SK-N-DZ (cell line): ENCODE measurements at regions not wholly inside any gene's neighbourhood (a gene's known extent, or its start where the extent isn't known, plus 50 kb on each side); places are given as distances from the start of the nearest gene placed in this dataset.
"Not testable (repeated sequence)": the region's sequence is repeated elsewhere in the genome, so short reads cannot be mapped to it uniquely, and the experiment has no call there.

Experiments
- DNase-seq: peaks from one replicate; pipeline ENCODE4 v3.0.0-alpha.2; 2015; ENCODE audit warnings: low spot score

- DNase-seq, result no peak
These were observed 154.5 kb upstream of the CLEC14A start for GRCh38 chr14:38410442-38410841.

DNA sequence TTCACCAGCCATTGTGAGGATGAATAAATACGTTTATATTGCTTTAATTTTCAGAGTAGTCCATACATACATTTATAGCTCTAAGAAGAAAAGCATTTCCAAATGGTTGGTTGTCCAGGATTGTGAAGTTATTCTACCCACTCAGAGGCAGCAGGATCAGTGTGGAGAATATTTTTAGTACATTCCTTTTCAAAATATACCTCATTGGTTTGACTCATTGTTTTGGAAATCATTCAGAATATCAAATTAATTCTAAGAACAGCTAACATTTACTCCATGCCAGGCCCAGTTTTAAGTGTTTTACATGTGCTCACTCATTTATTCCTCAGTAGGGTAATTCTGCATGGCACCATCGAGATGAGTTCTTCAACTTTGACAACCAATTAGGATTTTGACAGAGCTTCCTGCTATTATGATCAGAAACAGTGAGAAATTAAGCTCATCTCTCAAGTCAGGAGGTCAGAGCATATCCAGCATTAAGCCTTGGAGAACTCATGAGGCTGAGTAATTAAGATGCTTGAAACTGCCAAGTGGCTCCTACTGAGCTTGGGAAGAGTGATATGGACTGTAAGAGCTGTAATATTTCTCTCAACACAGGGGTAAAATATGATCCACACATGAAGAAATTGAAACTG is 153.3 kb upstream of the CLEC14A start:
- DNase-seq, result no peak

DNA sequence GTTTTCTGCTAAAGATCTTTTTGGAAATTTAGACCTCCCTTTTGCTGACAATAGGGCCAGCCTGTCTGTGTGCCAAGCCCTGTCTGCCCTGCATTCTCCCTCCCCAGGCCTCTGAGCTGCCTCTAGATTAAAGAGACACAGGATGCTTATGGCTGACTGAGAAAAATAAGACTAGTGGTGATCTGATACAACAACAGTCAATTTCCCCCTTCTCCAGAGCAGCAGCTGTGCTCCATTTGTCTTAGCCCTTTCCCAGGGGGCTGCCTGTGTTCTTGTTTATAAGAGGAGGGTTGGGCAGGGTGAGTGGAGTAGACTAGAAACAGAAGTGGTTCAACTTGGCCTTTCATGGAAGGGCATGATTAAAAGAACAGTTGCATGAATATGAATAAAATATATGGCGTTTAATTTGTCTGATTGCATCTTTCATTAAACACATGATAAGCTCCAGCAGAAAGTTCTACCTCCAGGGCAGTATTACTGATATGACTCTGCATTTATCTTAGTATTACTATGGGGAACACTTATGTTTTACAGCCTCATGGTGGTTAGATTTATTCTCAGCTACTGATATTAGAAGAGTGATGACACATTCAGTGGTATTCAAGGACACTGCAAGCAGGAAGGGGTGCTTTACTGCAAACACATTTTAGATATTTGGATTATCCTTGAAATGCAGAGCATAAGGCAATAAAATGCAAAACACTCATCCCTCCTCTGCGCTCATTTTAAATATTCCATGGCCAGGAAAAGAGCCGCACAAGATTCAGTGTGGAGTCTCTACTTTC is 150.2 kb upstream of the CLEC14A start:
- DNase-seq, result no peak

DNA sequence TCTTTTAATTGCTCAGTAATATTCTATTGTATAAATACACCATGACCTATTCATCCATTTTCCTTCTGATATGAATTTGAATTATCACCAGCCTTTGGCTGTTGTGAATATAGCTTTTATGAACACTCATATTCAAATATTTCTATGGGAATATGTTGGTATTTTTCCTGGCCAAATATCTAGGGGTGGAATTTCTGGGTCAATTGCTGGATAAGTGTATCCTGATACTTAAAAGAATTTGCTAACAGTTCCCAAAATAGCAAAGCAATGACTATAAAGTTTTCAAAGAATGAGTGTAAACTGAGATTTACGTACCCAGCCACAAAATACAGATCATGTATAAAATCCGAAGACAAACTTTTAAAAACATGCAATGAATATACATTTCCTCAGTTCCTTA is 148.7 kb upstream of the CLEC14A start:
- DNase-seq, result no peak

DNA sequence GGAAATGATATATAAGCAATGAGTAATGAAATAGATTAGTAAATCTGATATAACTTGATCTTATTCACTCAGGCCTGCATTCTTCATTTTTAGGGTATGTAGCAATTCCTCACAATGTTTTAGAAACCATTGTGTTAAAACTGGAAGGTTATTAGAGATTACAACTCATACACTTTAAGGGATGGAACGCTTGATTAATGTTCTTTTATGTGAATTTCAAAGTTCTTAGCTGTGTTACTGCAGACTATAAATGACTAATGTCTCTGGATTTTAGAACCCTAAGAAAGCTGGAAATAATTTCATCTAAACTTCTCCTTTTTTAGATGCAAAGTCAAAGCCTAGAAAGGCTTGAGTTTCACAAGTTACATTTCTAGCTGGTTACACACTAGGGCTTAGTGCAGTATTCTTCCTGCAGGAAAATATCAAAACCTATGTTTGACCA is 148.2 kb upstream of the CLEC14A start:
- no peak for DNase-seq

DNA sequence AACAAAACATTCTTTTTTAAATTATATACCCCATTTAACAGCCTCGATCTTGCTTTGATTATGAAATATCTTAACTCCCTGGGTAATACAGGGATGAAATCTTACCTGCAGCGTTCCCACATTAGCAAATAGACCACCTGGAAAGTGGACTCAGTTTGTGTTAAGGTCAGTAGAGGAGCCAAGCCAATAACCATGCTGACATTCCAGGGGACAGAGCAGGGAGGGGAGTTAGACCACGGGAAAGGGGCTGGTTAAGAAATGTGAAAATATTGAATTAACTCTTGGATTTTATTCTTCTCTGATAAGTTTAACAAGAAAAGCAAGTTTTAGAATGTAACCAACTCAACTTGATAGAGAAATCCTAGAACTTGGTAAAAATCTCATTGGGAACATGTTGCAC is 144.9 kb upstream of the CLEC14A start:
- no peak for DNase-seq

GRCh38 chr14:38399652-38400051 is 143.8 kb upstream of the CLEC14A start:
- DNase-seq, result no peak

DNA sequence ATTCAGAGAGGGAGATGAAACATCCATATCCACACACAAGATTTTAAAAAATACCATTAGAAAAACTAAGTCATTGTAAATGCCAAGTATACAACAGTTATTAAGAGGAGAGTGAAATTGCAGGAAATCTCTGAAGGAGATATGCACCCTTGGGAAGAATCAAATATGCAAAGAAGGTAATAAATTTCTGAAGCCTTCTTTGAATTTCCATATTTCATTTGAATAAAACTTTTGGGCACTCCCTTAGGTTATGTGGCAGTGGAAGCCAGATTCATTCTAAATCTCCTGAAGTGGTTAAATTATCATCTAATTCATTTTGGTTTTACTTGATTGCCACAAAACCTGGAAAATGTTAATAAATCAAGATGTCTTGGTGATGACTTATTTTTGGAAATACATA is 138.9 kb upstream of the CLEC14A start:
- no peak for DNase-seq

- DNase-seq, result no peak
These were observed 138.2 kb upstream of the CLEC14A start for GRCh38 chr14:38394064-38394463.

GRCh38 chr14:38391334-38391733 is 135.4 kb upstream of the CLEC14A start:
- DNase-seq, result no peak

- DNase-seq, result no peak
These were observed 133.8 kb upstream of the CLEC14A start for GRCh38 chr14:38389681-38390080.

GRCh38 chr14:38387821-38388220 is 131.9 kb upstream of the CLEC14A start:
- DNase-seq, result no peak

DNA sequence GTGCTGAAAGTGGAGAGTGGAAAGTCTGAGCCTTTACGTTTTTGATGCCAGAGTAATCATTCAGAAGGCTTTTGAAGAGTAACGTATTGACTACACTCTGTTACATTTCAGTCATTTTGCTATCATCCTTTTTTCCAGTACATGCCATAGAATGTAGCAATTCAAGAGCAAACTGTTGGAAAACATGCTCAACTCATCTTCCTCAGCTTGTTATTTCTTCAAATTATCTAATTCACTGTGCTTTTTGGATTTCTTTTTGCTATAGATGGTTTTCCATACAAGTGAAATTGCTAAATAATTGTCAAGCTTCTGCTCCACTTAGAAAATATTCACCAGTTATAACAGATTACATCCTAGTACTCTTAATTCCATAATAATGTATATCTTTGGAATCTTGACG is 129.9 kb upstream of the CLEC14A start:
- DNase-seq, result no peak

DNA sequence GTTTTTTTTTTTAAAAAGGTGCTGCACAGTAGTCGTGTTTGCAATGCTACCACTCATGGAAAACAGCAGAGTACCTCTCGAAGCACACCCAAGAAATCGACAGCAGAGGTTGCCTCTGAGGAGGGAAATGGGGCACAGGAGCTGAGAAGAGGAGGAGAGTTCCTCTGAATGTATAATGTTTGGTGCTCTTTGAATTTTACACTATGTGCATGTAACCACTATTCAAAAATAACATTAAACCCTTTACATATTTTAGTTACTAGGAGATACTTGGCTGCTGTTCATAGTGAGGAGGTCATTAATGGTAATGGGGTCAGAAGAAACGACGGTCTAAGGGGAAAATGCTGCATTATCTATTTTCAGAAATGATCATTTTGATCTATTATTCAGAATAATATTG is 129.4 kb upstream of the CLEC14A start:
- no peak for DNase-seq

DNA sequence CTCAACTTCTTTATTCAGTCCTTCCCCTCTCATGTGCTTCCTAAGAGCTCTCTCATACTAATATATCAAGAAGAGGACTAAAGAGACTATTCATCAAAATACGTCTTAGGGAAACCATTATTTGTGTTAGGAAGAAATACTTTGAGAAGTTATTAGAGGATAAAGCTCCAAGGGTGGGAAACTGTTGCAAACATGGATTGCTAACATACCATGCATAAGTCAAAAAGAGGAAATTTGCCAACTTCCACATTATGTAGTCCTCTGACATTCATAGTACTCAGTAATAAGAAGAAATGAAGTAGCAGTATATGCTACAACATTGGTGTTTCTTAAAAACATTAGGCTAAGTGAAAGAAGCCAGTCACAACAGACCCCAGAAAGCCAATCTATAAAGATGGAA is 128.8 kb upstream of the CLEC14A start:
- no peak for DNase-seq

GRCh38 chr14:38367922-38368321 is 112.0 kb upstream of the CLEC14A start:
- no peak for DNase-seq

DNA sequence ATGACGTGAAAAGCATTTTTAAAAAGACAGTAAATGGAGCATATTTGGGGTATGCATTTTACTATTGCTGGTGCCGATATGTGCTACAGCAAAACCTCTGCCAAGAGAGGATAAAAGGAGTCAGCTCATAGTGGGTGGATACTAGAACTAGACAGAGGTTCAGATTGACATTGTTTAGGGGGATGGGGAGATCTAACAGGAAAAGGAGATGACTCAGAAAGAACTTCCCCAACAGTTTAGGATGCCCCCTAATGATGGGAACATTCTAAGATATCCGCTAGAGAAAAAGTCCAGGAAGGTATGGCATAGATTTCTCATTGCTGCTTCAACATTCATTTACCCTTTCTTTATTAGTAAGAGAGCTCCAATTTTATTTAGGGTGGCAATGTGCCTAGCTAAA is 110.5 kb upstream of the CLEC14A start:
- DNase-seq, result no peak

DNA sequence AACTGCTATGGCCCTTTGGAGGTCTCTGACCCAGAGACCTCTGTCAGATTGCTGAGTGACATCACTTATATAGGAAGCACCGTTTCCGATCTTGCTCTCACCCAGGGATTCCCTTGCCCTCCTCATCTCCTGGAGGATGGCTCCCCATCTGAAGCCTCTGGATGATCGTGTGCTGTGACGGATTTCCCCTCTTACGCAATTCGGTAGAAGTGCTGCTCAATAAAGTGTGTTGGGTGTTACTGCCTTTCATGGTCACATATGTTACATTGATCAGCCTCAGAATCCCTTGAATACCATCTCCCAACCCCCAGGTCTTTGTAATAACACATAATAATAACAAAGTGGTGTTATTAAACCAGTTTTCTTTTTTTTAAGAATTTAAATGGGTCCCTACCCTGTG is 107.3 kb upstream of the CLEC14A start:
- no peak for DNase-seq

DNA sequence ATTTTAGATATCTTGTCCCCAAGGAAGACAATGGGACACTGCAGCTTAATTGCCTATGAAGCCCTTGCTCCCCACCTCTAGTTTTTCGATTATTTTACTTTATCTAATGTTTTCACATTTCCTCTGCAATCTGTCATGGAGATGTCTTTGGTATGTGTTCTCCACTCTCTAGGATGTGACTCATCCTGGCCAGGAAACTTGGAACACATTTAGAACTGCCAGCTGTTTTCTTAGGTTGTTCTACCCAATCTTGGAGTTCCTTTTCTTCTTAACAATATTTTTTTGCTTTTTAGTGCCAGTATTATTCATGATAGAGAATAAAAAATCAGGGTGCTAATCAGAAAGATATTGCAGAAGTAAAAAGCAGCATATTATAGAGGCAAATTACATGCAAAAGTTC is 101.7 kb upstream of the CLEC14A start:
- no peak for DNase-seq

DNA sequence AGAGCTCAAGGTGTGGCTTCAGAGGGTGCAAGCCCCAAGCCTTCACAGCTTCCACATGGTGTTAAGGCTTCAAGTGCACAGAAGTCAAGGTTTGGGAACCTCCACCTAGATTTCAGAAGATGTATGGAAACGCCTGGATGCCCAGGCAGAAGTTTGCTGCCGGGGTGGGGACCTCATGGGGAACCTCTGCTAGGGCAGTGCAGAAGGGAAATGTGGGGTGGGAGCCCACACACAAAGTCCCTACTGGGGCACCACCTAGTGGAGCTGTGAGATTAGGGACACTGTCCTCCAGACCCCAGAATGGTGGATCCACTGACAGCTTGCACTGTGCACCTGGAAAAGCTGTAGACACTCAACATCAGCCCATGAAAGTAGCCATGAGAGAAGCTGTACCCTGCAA is 99.6 kb upstream of the CLEC14A start:
- DNase-seq, result not testable (repeated sequence)

DNA sequence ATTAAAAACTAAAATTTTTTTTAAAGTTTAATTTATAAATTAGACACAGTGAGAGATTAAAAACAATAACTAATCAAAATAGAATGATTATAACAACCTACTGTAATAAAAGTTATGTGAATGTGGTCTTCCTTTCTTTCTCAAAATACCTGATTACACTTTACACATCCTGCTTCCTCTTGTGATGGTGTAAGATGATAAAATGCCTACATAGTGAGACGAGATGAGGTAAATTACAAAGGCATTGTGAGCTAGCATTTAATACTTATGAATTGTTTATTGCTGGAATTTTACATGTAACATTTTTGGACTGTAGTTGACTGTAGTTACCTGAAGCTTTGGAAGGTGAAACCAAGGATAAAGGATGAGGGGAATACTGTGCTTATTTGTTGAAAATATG is 94.2 kb upstream of the CLEC14A start:
- no peak for DNase-seq

GRCh38 chr14:38342803-38343202 is 86.9 kb upstream of the CLEC14A start:
- no peak for DNase-seq

DNA sequence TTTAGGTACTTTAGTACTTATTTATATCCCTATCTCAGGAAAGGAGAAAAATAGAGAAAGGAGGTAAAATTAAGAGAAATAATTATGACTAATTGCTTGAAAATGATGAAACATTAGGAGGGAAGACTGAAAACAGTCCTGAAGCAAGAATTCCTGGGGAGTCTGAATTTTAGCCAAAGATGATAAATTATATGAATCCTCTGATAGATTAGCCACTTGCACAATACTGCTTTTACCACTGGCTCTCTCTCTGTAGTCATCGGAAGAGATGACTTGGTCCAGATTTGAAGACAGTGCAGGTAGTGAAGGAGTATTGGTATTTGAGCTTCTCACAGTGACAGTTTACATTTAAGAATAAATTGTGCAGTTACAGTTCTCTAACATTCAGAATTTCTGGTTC is 83.8 kb upstream of the CLEC14A start:
- DNase-seq, result no peak
